ENCODE measurements at regions not wholly inside any gene's neighbourhood (a gene's known extent, or its start where the extent isn't known, plus 50 kb on each side); places are given as distances from the start of the nearest gene placed in this dataset.

GRCh38 chr11:21921151-21921550 is 271.7 kb upstream of the ANO5 start:
- no peaks in the 10 kb centered on the region for H3K79me2 ChIP-seq (ENCODE audit: insufficient read depth)
- H3K36me3 ChIP-seq (replicated peaks in 1 of 2; ENCODE audit: control insufficient read depth in 1 of 2, insufficient read depth in 2 of 2, low read length in 1 of 2), result no peaks in the 10 kb centered on the region
- ChIA-PET POLR2A (interaction anchor here (0.6 kb wide), 1 partner anchor 781 kb away, joined by 3 read pairs; no protein-coding TSS in a partner anchor), CTCF (no interaction called here)
- H3K4me3 ChIP-seq (ENCODE audit: low read depth in 2 of 2, low read length in 1 of 2), result no peak overlapping the region
- no peaks in the 10 kb centered on the region; a peak in 1 of 4 replicates for H3K4me1 ChIP-seq (ENCODE audit: control insufficient read depth in 1 of 2, insufficient read depth in 2 of 2, low read depth in 1 of 2, low read length in 1 of 2)
- H3K9me3 ChIP-seq, result peaks cover 10% of the 10 kb centered on the region; the same call in 1 of the 2 replicates
- H2AFZ ChIP-seq (ENCODE audit: low read depth), result no peak overlapping the region
- no peaks in the 10 kb centered on the region for H4K20me1 ChIP-seq (ENCODE audit: insufficient read depth)
- WGBS (ENCODE audit: low lambda C conversion rate), result 37% methylated on average over 1 of the region's 1 CpG
- no peaks in the 10 kb centered on the region for H3F3A ChIP-seq (replicated peaks; ENCODE audit: insufficient read depth)
- H3K9me2 ChIP-seq, result 0 out of 2 replicates have a peak, but pooled peaks cover 5% of the 10 kb centered on the region
- no peak overlapping the region for H3K9ac ChIP-seq
- TF ChIP-seq, protein P1, sequence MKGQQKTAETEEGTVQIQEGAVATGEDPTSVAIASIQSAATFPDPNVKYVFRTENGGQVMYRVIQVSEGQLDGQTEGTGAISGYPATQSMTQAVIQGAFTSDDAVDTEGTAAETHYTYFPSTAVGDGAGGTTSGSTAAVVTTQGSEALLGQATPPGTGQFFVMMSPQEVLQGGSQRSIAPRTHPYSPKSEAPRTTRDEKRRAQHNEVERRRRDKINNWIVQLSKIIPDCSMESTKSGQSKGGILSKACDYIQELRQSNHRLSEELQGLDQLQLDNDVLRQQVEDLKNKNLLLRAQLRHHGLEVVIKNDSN (IDR thresholded peaks at IDR 0.05; ENCODE audit: borderline replicate concordance, low read depth), result no peak
- TF ChIP-seq GATA2 (CRISPR knock-in tag; IDR thresholded peaks at IDR 0.05) (no peak), TAF1 (IDR thresholded peaks at IDR 0.05; ENCODE audit: borderline replicate concordance, low read depth, low read length) (no peak), GABPA (IDR thresholded peaks at IDR 0.05; ENCODE audit: low read depth) (no peak), MEF2A (IDR thresholded peaks at IDR 0.05; ENCODE audit: borderline replicate concordance, low read depth) (no peak), MAX (IDR thresholded peaks at IDR 0.05; ENCODE audit: low read depth) (no peak), ZBTB33 (IDR thresholded peaks at IDR 0.05; ENCODE audit: borderline replicate concordance, low read depth) (no peak), JUND (IDR thresholded peaks at IDR 0.05) (no peak), SIN3A (IDR thresholded peaks at IDR 0.05; ENCODE audit: borderline replicate concordance, low read depth, low read length) (no peak), IRF3 (IDR thresholded peaks at IDR 0.05; ENCODE audit: low read depth, low read length) (no peak), EP300 (IDR thresholded peaks at IDR 0.05; ENCODE audit: borderline replicate concordance in 1 of 2, low read depth in 1 of 2, low read length in 1 of 2) (no peak), RAD21 (IDR thresholded peaks at IDR 0.05; ENCODE audit: low read length) (no peak), MXI1 (IDR thresholded peaks at IDR 0.05; ENCODE audit: low read depth, low read length) (no peak), CHD2 (IDR thresholded peaks at IDR 0.05; ENCODE audit: low read length, partially characterized antibody) (no peak), FOXJ3 (CRISPR knock-in tag; IDR thresholded peaks at IDR 0.05) (no peak), POLR2AphosphoS5 (IDR thresholded peaks at IDR 0.05; ENCODE audit: low read depth, low read length) (no peak), EZH2phosphoT487 (IDR thresholded peaks at IDR 0.05; ENCODE audit: borderline replicate concordance, low read depth) (no peak), RFX5 (IDR thresholded peaks at IDR 0.05; ENCODE audit: low read length) (no peak)
- TF ChIP-seq, protein P2, sequence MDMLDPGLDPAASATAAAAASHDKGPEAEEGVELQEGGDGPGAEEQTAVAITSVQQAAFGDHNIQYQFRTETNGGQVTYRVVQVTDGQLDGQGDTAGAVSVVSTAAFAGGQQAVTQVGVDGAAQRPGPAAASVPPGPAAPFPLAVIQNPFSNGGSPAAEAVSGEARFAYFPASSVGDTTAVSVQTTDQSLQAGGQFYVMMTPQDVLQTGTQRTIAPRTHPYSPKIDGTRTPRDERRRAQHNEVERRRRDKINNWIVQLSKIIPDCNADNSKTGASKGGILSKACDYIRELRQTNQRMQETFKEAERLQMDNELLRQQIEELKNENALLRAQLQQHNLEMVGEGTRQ (IDR thresholded peaks at IDR 0.05; ENCODE audit: borderline replicate concordance, low read depth, low read length), result no peak
- no peaks in the 10 kb centered on the region for H3K27me3 ChIP-seq (ENCODE audit: insufficient read depth)
- no peak overlapping the region for H3K27ac ChIP-seq (ENCODE audit: low read depth in 2 of 2, low read length in 1 of 2)
- no peak overlapping the region for H3K4me2 ChIP-seq
- DNase-seq, result no peak
